Mammary epithelial cell (primary cell): ENCODE measurements at regions not wholly inside any gene's neighbourhood (a gene's known extent, or its start where the extent isn't known, plus 50 kb on each side); places are given as distances from the start of the nearest gene placed in this dataset.

Experiments used
- EZH2 ChIP-seq: IDR thresholded peaks from 2 replicates; pipeline ENCODE4 v1.6.1; 2012; ENCODE audit warnings: low read length, inconsistent platforms, borderline replicate concordance
- TF ChIP-seq, protein P1 (sequence below), 2 donors: IDR thresholded peaks in 1 of 2; conservative IDR thresholded peaks in 1 of 2; 2 replicates each; pipeline ENCODE4 v1.5.1; 2011 to 2012; ENCODE audit warnings: inconsistent platforms in 2 of 2, low read length in 2 of 2, mild to moderate bottlenecking in 2 of 2, control low read depth in 1 of 2, low read depth in 1 of 2; ENCODE audit not compliant: insufficient read depth in 1 of 2; ENCODE audit errors: extremely low read depth in 1 of 2

DNA sequence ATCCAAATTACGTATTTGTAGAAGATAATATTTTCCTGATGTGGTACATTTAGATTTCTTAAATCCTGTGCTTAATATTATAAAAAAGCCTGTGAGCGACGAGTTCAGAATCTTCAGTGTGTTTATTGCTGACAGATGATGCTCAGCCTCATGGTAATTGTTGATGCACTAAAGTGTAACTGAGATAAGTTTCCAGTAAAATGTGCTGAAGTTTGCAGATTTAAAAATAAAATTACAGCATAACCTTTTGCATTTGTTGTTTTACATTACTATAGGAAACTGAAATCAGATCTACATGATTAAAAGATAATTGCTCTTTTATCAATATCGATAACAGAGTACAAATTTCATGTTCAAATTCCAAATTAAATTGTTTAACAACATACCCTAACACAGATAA is 307.6 kb downstream of the FIGN start:
- TF ChIP-seq, protein P1, sequence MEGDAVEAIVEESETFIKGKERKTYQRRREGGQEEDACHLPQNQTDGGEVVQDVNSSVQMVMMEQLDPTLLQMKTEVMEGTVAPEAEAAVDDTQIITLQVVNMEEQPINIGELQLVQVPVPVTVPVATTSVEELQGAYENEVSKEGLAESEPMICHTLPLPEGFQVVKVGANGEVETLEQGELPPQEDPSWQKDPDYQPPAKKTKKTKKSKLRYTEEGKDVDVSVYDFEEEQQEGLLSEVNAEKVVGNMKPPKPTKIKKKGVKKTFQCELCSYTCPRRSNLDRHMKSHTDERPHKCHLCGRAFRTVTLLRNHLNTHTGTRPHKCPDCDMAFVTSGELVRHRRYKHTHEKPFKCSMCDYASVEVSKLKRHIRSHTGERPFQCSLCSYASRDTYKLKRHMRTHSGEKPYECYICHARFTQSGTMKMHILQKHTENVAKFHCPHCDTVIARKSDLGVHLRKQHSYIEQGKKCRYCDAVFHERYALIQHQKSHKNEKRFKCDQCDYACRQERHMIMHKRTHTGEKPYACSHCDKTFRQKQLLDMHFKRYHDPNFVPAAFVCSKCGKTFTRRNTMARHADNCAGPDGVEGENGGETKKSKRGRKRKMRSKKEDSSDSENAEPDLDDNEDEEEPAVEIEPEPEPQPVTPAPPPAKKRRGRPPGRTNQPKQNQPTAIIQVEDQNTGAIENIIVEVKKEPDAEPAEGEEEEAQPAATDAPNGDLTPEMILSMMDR (conservative IDR thresholded peaks at IDR 0.05 in 1 of 2, IDR thresholded peaks at IDR 0.05 in 1 of 2; ENCODE audit: extremely low read depth in 1 of 2, insufficient read depth in 1 of 2, low read depth in 1 of 2, low read length in 2 of 2), result no peak
- TF ChIP-seq EZH2, result no peak
